WTC11 (cell line): ENCODE measurements at regions not wholly inside any gene's neighbourhood (a gene's known extent, or its start where the extent isn't known, plus 50 kb on each side); places are given as distances from the start of the nearest gene placed in this dataset.

Experiments
- CBFB ChIP-seq: sonication (generic); formaldehyde crosslinking; IDR thresholded peaks from 2 replicates; pipeline ENCODE4 v1.8.1; 2022; ENCODE audit warnings: mild to moderate bottlenecking, low read depth, missing genetic modification reagents
- KAT7 ChIP-seq: sonication (generic); formaldehyde crosslinking; IDR thresholded peaks from 2 replicates; pipeline ENCODE4 v1.8.1; 2023; ENCODE audit warnings: missing genetic modification reagents, mild to moderate bottlenecking, borderline replicate concordance
- RELA ChIP-seq: sonication (generic); formaldehyde crosslinking; IDR thresholded peaks from 2 replicates; pipeline ENCODE4 v1.8.1; 2022; ENCODE audit warnings: missing genetic modification reagents, mild to moderate bottlenecking, borderline replicate concordance
- SP1 ChIP-seq: sonication (generic); formaldehyde crosslinking; conservative IDR thresholded peaks from 2 replicates; pipeline ENCODE4 v1.8.1; 2022; ENCODE audit warnings: missing genetic modification reagents
- TP53 ChIP-seq: sonication (generic); formaldehyde crosslinking; IDR thresholded peaks from 2 replicates; pipeline ENCODE4 v1.8.1; 2023; ENCODE audit warnings: mild to moderate bottlenecking, missing genetic modification reagents
- TF ChIP-seq, protein P1 (sequence below): fragments of 200-600 bp; IDR thresholded peaks from 2 replicates; pipeline ENCODE4 v1.8.0; 2022; ENCODE audit warnings: antibody characterized with exemption
- TF ChIP-seq, protein P2 (sequence below): sonication (generic); formaldehyde crosslinking; IDR thresholded peaks from 2 replicates; pipeline ENCODE4 v1.8.1; 2022; ENCODE audit warnings: mild to moderate bottlenecking, moderate library complexity, missing genetic modification reagents
- TF ChIP-seq, protein P3 (sequence below): sonication (generic); formaldehyde crosslinking; IDR thresholded peaks from 2 replicates; pipeline ENCODE4 v1.8.0; 2022; ENCODE audit warnings: missing genetic modification reagents
- TF ChIP-seq, protein P4 (sequence below): sonication (generic); formaldehyde crosslinking; conservative IDR thresholded peaks from 2 replicates; pipeline ENCODE4 v1.8.1; 2023; ENCODE audit warnings: mild to moderate bottlenecking, low read depth, missing genetic modification reagents, moderate library complexity
- TF ChIP-seq, protein P5 (sequence below): sonication (generic); formaldehyde crosslinking; IDR thresholded peaks from 2 replicates; pipeline ENCODE4 v1.8.1; 2022; ENCODE audit warnings: low read depth, missing genetic modification reagents, borderline replicate concordance
- TF ChIP-seq, protein P6 (sequence below): sonication (generic); formaldehyde crosslinking; IDR thresholded peaks from 2 replicates; pipeline ENCODE4 v1.8.0; 2022; ENCODE audit warnings: mild to moderate bottlenecking, missing genetic modification reagents
- TF ChIP-seq, protein P7 (sequence below): sonication (generic); formaldehyde crosslinking; IDR thresholded peaks from 2 replicates; pipeline ENCODE4 v1.8.1; 2023; ENCODE audit warnings: mild to moderate bottlenecking, missing genetic modification reagents, moderate library complexity
- TF ChIP-seq, protein P8 (sequence below): sonication (generic); formaldehyde crosslinking; IDR thresholded peaks from 2 replicates; pipeline ENCODE4 v1.8.0; 2023; ENCODE audit warnings: missing genetic modification reagents, mild to moderate bottlenecking, borderline replicate concordance
- TF ChIP-seq, protein P9 (sequence below): sonication (generic); formaldehyde crosslinking; conservative IDR thresholded peaks from 2 replicates; pipeline ENCODE4 v1.8.1; 2022; ENCODE audit warnings: mild to moderate bottlenecking, missing genetic modification reagents

DNA sequence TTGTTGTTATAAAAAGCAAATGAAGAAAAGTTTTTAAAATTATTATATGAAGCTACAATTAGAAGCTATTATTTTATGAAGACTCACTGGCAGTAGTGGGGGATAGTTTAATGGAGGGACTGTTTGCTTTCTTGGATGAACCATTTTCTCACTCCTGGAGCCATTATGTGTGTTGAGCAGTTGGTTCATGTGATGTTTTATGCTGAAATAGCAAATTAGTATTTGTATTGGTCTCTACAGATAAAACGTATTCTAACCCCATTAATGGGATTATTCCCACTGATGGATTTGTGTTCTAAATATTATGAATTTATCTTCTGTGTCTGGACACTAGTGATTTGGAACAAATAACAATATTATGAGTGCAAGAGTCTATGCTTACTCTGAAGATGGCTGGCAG lies 507.5 kb upstream of the FSHR start:
- TF ChIP-seq, protein P1, sequence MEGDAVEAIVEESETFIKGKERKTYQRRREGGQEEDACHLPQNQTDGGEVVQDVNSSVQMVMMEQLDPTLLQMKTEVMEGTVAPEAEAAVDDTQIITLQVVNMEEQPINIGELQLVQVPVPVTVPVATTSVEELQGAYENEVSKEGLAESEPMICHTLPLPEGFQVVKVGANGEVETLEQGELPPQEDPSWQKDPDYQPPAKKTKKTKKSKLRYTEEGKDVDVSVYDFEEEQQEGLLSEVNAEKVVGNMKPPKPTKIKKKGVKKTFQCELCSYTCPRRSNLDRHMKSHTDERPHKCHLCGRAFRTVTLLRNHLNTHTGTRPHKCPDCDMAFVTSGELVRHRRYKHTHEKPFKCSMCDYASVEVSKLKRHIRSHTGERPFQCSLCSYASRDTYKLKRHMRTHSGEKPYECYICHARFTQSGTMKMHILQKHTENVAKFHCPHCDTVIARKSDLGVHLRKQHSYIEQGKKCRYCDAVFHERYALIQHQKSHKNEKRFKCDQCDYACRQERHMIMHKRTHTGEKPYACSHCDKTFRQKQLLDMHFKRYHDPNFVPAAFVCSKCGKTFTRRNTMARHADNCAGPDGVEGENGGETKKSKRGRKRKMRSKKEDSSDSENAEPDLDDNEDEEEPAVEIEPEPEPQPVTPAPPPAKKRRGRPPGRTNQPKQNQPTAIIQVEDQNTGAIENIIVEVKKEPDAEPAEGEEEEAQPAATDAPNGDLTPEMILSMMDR: no peak
- TF ChIP-seq, protein P2, sequence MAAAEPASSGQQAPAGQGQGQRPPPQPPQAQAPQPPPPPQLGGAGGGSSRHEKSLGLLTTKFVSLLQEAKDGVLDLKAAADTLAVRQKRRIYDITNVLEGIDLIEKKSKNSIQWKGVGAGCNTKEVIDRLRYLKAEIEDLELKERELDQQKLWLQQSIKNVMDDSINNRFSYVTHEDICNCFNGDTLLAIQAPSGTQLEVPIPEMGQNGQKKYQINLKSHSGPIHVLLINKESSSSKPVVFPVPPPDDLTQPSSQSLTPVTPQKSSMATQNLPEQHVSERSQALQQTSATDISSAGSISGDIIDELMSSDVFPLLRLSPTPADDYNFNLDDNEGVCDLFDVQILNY (CRISPR knock-in tag): no peak
- TF ChIP-seq TP53 (CRISPR knock-in tag) (no peak), CBFB (CRISPR knock-in tag) (no peak), KAT7 (no peak), RELA (CRISPR knock-in tag) (no peak), SP1 (CRISPR knock-in tag) (no peak)
- TF ChIP-seq, protein P3, sequence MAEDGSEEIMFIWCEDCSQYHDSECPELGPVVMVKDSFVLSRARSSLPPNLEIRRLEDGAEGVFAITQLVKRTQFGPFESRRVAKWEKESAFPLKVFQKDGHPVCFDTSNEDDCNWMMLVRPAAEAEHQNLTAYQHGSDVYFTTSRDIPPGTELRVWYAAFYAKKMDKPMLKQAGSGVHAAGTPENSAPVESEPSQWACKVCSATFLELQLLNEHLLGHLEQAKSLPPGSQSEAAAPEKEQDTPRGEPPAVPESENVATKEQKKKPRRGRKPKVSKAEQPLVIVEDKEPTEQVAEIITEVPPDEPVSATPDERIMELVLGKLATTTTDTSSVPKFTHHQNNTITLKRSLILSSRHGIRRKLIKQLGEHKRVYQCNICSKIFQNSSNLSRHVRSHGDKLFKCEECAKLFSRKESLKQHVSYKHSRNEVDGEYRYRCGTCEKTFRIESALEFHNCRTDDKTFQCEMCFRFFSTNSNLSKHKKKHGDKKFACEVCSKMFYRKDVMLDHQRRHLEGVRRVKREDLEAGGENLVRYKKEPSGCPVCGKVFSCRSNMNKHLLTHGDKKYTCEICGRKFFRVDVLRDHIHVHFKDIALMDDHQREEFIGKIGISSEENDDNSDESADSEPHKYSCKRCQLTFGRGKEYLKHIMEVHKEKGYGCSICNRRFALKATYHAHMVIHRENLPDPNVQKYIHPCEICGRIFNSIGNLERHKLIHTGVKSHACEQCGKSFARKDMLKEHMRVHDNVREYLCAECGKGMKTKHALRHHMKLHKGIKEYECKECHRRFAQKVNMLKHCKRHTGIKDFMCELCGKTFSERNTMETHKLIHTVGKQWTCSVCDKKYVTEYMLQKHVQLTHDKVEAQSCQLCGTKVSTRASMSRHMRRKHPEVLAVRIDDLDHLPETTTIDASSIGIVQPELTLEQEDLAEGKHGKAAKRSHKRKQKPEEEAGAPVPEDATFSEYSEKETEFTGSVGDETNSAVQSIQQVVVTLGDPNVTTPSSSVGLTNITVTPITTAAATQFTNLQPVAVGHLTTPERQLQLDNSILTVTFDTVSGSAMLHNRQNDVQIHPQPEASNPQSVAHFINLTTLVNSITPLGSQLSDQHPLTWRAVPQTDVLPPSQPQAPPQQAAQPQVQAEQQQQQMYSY: no peak
- TF ChIP-seq, protein P4, sequence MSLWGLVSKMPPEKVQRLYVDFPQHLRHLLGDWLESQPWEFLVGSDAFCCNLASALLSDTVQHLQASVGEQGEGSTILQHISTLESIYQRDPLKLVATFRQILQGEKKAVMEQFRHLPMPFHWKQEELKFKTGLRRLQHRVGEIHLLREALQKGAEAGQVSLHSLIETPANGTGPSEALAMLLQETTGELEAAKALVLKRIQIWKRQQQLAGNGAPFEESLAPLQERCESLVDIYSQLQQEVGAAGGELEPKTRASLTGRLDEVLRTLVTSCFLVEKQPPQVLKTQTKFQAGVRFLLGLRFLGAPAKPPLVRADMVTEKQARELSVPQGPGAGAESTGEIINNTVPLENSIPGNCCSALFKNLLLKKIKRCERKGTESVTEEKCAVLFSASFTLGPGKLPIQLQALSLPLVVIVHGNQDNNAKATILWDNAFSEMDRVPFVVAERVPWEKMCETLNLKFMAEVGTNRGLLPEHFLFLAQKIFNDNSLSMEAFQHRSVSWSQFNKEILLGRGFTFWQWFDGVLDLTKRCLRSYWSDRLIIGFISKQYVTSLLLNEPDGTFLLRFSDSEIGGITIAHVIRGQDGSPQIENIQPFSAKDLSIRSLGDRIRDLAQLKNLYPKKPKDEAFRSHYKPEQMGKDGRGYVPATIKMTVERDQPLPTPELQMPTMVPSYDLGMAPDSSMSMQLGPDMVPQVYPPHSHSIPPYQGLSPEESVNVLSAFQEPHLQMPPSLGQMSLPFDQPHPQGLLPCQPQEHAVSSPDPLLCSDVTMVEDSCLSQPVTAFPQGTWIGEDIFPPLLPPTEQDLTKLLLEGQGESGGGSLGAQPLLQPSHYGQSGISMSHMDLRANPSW: no peak
- TF ChIP-seq, protein P5, sequence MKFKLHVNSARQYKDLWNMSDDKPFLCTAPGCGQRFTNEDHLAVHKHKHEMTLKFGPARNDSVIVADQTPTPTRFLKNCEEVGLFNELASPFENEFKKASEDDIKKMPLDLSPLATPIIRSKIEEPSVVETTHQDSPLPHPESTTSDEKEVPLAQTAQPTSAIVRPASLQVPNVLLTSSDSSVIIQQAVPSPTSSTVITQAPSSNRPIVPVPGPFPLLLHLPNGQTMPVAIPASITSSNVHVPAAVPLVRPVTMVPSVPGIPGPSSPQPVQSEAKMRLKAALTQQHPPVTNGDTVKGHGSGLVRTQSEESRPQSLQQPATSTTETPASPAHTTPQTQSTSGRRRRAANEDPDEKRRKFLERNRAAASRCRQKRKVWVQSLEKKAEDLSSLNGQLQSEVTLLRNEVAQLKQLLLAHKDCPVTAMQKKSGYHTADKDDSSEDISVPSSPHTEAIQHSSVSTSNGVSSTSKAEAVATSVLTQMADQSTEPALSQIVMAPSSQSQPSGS (CRISPR knock-in tag): no peak
- TF ChIP-seq, protein P6, sequence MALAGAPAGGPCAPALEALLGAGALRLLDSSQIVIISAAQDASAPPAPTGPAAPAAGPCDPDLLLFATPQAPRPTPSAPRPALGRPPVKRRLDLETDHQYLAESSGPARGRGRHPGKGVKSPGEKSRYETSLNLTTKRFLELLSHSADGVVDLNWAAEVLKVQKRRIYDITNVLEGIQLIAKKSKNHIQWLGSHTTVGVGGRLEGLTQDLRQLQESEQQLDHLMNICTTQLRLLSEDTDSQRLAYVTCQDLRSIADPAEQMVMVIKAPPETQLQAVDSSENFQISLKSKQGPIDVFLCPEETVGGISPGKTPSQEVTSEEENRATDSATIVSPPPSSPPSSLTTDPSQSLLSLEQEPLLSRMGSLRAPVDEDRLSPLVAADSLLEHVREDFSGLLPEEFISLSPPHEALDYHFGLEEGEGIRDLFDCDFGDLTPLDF: no peak
- TF ChIP-seq, protein P7, sequence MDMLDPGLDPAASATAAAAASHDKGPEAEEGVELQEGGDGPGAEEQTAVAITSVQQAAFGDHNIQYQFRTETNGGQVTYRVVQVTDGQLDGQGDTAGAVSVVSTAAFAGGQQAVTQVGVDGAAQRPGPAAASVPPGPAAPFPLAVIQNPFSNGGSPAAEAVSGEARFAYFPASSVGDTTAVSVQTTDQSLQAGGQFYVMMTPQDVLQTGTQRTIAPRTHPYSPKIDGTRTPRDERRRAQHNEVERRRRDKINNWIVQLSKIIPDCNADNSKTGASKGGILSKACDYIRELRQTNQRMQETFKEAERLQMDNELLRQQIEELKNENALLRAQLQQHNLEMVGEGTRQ (CRISPR knock-in tag): no peak
- TF ChIP-seq, protein P8, sequence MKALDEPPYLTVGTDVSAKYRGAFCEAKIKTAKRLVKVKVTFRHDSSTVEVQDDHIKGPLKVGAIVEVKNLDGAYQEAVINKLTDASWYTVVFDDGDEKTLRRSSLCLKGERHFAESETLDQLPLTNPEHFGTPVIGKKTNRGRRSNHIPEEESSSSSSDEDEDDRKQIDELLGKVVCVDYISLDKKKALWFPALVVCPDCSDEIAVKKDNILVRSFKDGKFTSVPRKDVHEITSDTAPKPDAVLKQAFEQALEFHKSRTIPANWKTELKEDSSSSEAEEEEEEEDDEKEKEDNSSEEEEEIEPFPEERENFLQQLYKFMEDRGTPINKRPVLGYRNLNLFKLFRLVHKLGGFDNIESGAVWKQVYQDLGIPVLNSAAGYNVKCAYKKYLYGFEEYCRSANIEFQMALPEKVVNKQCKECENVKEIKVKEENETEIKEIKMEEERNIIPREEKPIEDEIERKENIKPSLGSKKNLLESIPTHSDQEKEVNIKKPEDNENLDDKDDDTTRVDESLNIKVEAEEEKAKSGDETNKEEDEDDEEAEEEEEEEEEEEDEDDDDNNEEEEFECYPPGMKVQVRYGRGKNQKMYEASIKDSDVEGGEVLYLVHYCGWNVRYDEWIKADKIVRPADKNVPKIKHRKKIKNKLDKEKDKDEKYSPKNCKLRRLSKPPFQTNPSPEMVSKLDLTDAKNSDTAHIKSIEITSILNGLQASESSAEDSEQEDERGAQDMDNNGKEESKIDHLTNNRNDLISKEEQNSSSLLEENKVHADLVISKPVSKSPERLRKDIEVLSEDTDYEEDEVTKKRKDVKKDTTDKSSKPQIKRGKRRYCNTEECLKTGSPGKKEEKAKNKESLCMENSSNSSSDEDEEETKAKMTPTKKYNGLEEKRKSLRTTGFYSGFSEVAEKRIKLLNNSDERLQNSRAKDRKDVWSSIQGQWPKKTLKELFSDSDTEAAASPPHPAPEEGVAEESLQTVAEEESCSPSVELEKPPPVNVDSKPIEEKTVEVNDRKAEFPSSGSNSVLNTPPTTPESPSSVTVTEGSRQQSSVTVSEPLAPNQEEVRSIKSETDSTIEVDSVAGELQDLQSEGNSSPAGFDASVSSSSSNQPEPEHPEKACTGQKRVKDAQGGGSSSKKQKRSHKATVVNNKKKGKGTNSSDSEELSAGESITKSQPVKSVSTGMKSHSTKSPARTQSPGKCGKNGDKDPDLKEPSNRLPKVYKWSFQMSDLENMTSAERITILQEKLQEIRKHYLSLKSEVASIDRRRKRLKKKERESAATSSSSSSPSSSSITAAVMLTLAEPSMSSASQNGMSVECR (CRISPR knock-in tag): no peak
- TF ChIP-seq, protein P9, sequence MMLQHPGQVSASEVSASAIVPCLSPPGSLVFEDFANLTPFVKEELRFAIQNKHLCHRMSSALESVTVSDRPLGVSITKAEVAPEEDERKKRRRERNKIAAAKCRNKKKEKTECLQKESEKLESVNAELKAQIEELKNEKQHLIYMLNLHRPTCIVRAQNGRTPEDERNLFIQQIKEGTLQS: no peak
